Inferior parietal cortex (tissue), 1 donor: ENCODE measurements at regions not wholly inside any gene's neighbourhood (a gene's known extent, or its start where the extent isn't known, plus 50 kb on each side); places are given as distances from the start of the nearest gene placed in this dataset.
"Not testable (repeated sequence)": the region's sequence is repeated elsewhere in the genome, so short reads cannot be mapped to it uniquely, and the experiment has no call there.

ENCODE experiments used
- DNase-seq: peaks from one replicate; pipeline ENCODE4 v3.0.0-alpha.2; 2016; ENCODE audit errors: extremely low spot score

- DNase-seq, result no peak
These were observed 244.2 kb upstream of the FOXK1 start for GRCh38 chr7:4437916-4438315.

GRCh38 chr7:4438723-4439245, 243.3 kb upstream of the FOXK1 start:
- DNase-seq, result no peak

GRCh38 chr7:4439444-4439843, 242.7 kb upstream of the FOXK1 start:
- no peak for DNase-seq

GRCh38 chr7:4444106-4444505, 238.0 kb upstream of the FOXK1 start:
- DNase-seq, result no peak

- DNase-seq, result no peak
These were observed 236.3 kb upstream of the FOXK1 start for GRCh38 chr7:4445777-4446176.

- no peak for DNase-seq
These were observed 232.8 kb upstream of the FOXK1 start for GRCh38 chr7:4449263-4449662.

GRCh38 chr7:4450483-4450882, 231.6 kb upstream of the FOXK1 start:
- DNase-seq, result no peak

GRCh38 chr7:4460597-4460996, 221.5 kb upstream of the FOXK1 start:
- no peak for DNase-seq

- no peak for DNase-seq
These were observed 220.6 kb upstream of the FOXK1 start for GRCh38 chr7:4461531-4461930.

- no peak for DNase-seq
These were observed 213.6 kb upstream of the FOXK1 start for GRCh38 chr7:4468320-4469102.

GRCh38 chr7:4470246-4470645, 211.8 kb upstream of the FOXK1 start:
- DNase-seq, result no peak

- no peak for DNase-seq
These were observed 209.4 kb upstream of the FOXK1 start for GRCh38 chr7:4472728-4473127.

- DNase-seq, result peak; percentile 27
These were observed 202.6 kb upstream of the FOXK1 start for GRCh38 chr7:4479367-4480039.

- not testable (repeated sequence) for DNase-seq
These were observed 202.0 kb upstream of the FOXK1 start for GRCh38 chr7:4480131-4480530.

- DNase-seq, result no peak
These were observed 198.2 kb upstream of the FOXK1 start for GRCh38 chr7:4483851-4484250.

GRCh38 chr7:4484545-4484944, 197.6 kb upstream of the FOXK1 start:
- DNase-seq, result no peak

- DNase-seq, result no peak
These were observed 195.2 kb upstream of the FOXK1 start for GRCh38 chr7:4486907-4487306.

GRCh38 chr7:4496911-4497310, 185.2 kb upstream of the FOXK1 start:
- not testable (repeated sequence) for DNase-seq

GRCh38 chr7:4500812-4501211, 181.3 kb upstream of the FOXK1 start:
- DNase-seq, result no peak

GRCh38 chr7:4507886-4508285, 174.2 kb upstream of the FOXK1 start:
- not testable (repeated sequence) for DNase-seq

GRCh38 chr7:4513450-4513849, 168.6 kb upstream of the FOXK1 start:
- DNase-seq, result no peak

GRCh38 chr7:4519819-4520520, 162.1 kb upstream of the FOXK1 start:
- no peak for DNase-seq

- DNase-seq, result no peak
These were observed 158.9 kb upstream of the FOXK1 start for GRCh38 chr7:4523219-4523618.
